ENCODE measurements at regions not wholly inside any gene's neighbourhood (a gene's known extent, or its start where the extent isn't known, plus 50 kb on each side); places are given as distances from the start of the nearest gene placed in this dataset.
A peak's percentile ranks its signal among the peaks of the same experiment; 100 is the strongest.
"Not testable (repeated sequence)": the region's sequence is repeated elsewhere in the genome, so short reads cannot be mapped to it uniquely, and the experiment has no call there.

GRCh38 chr1:95669638-95670037 is 435.6 kb downstream of the RWDD3 start:
- DNase-seq, result not testable (repeated sequence)

- no peak for DNase-seq
These were observed 437.1 kb downstream of the RWDD3 start for GRCh38 chr1:95671098-95671497.

- DNase-seq, result no peak
These were observed 445.3 kb downstream of the RWDD3 start for GRCh38 chr1:95679262-95679661.

- DNase-seq, result no peak
These were observed 451.1 kb downstream of the RWDD3 start for GRCh38 chr1:95685081-95685480.

- DNase-seq, result no peak
These were observed 452.2 kb downstream of the RWDD3 start for GRCh38 chr1:95686217-95686616.

GRCh38 chr1:95699149-95699953 is 465.3 kb downstream of the RWDD3 start:
- peak in 1 of 3 donors; percentile 43 for DNase-seq

GRCh38 chr1:95701450-95702173 is 467.6 kb downstream of the RWDD3 start:
- DNase-seq, result no peak

DNA sequence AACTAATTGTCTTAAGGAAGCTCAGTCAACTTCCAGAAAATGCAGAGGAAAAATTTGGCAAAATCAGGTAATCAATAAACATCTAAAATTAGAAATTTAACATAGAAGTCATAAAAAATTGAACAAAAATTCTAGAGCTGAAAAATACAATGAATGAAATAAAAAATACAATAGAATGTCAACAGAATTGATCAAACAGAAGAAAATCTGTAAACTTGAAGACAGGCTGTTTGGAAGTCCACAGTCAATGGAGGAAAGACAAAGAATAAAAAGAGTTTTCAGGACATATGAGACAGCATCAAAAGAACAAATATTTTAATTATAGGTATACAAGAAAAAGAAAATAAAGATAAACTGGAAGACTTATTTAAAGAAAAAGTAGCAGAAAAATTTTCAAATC is 469.0 kb downstream of the RWDD3 start:
- DNase-seq, result no peak

DNA sequence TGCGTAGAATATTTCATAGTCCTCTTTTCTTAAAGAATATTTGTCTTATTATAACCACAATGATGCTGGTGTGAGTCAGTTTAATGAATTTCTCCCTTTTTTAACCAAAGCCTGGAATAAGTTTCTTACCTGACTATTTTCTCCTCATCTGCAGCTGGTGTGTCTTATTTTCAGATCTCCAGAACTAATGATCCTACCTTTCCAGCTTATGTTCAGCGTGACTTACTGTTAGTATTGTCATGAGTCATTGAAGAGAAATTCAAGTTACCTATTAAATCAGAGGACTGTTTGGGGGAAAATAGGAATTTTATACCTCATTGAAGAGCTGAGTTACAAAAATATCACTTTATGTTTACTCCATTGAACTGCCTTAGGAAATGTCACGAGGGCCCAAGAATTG is 482.1 kb downstream of the RWDD3 start:
- DNase-seq, result no peak

- DNase-seq, result no peak
These were observed 482.5 kb downstream of the RWDD3 start for GRCh38 chr1:95716550-95716949.

- no peak for DNase-seq
These were observed 489.3 kb downstream of the RWDD3 start for GRCh38 chr1:95723346-95723745.

- DNase-seq, result no peak
These were observed 494.8 kb downstream of the RWDD3 start for GRCh38 chr1:95728841-95729240.

DNA sequence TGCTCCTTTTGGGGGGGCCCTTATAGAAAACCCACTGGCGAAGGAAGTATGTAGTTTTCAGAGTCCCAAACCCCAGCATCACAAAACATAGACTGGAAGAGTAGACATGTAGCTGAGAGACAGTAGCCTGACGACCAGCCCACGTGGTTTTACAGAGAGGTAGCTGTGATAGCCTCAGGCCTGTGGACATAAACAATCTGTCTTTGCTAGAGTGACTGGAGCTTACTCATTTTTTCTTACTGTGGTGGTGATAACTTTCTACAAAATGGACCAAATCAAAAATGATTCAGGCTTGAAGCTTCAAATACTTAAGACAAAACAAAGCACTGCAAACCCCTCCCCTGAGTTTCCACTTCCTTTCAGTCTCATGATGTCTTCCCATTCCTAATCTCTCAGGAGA is 497.0 kb downstream of the RWDD3 start:
- DNase-seq, result no peak

GRCh38 chr1:95731466-95731865 is 497.5 kb downstream of the RWDD3 start:
- DNase-seq, result no peak

- no peak for DNase-seq
These were observed 499.0 kb downstream of the RWDD3 start for GRCh38 chr1:95733031-95733430.

DNA sequence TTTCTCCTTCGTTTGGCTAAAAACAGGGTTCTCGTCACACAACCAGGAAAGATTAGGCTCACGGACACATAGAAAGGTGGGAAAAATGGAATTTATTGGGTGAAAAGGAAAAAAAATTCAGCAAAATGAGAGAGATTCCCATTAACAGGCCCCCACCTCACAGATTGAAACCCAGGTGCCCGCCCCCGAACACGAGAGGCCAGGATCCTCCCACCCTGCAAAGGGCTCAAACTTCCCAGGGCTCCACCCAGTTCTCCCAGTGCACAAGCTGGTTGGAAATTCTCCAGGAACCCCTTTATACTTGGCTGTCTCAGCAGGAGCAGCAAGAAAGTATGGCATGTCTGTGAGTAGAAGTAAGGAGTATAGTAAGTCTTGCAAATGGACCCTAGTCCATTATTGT is 499.7 kb downstream of the RWDD3 start:
- no peak for DNase-seq

DNA sequence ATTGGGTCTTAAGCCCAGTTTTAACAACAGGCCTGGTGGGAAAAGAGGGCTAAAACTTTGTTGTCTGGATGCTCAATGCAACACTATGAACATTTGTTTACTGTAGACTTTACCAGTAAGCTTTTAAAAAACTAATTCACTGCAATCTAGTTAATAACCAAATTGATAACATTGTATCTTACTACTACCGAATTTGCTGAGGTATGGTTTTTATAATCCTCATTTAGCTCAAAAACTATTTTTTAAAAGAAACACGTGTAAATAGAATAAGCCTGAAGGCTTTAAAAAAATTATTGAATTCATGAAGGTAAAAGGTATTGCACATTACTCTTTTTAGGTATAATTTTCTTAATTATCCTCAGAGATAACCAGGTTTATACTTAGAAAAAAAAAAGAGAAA is 500.6 kb downstream of the RWDD3 start:
- DNase-seq, result no peak

GRCh38 chr1:95742591-95743089 is 508.6 kb downstream of the RWDD3 start:
- DNase-seq, result peak; percentile 7 to 37 (median 22)

- no peak for DNase-seq
These were observed 510.7 kb downstream of the RWDD3 start for GRCh38 chr1:95744731-95745130.

GRCh38 chr1:95752515-95753381 is 518.7 kb downstream of the RWDD3 start:
- DNase-seq, result no peak

DNA sequence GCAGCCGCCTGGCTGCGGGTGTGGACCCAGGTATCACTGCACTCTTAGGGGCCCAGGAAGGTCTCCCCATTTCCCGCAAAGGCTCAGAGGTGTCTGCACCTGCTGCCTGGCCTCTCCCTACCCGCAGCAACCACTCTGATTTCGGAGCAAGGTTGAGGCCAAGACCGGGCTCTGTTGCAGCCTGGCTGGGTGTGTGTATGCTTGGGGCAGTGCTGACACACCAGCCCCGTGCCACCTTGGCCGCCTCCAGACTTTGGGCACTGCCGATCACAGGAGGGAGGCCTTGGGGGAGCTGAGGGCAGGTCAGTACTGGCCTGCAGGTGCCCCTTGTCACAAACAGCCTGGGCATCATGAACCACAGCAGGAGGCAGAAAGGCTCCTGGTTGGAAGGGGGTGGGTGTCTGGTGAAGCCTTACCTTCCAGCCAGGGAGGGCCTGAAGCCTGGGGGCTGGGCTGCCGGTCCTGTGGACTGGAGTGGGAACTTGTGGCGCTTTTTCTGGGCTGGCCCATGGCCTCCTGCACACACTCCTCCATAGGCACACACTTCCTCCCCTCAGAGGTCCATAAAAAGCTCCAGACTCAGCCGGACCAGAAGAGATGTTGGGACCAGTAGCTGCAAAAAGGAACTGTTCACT is 519.5 kb downstream of the RWDD3 start:
- DNase-seq, result no peak

DNA sequence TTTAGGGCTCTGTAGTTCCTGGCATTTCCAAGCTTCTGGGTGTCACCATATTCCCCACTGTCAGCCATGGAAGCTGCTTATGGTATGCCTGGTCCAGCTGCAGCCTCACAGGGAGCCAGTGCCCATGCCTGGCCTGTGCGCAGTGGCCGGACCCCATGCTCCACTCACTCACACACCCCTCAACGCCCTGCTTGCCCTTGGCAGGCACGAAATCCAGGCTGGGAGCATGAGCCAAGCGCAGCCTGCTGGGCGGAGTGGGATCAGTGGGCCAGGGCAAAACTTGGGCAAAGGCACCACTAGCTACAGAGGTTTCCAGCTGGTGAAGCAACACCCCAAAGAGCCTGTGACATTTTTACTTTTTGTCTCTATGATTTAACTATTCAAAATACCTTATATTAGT is 520.4 kb downstream of the RWDD3 start:
- no peak for DNase-seq
